ENCODE measurements at regions not wholly inside any gene's neighbourhood (a gene's known extent, or its start where the extent isn't known, plus 50 kb on each side); places are given as distances from the start of the nearest gene placed in this dataset.

GRCh38 chr20:51120438-51120837, 97.5 kb upstream of the KCNG1 start:
- TF ChIP-seq CTCF (conservative IDR thresholded peaks at IDR 0.05 in 1 of 2, IDR thresholded peaks at IDR 0.05 in 1 of 2; ENCODE audit: low read depth in 1 of 2, low read length in 2 of 2), result no peak
- TF ChIP-seq EZH2 (IDR thresholded peaks at IDR 0.05; ENCODE audit: low read length, missing control alignments), result no peak

Data from fibroblast of lung (primary cell).